ENCODE measurements at regions not wholly inside any gene's neighbourhood (a gene's known extent, or its start where the extent isn't known, plus 50 kb on each side); places are given as distances from the start of the nearest gene placed in this dataset.

GRCh38 chr9:126750941-126751725, 53.7 kb upstream of the ZBTB43 start:
- no peak for ATAC-seq
- Mint-ChIP-seq H3K4me1 (peaks cover 21% of the 10 kb centered on the region), H3K36me3 (ENCODE audit: low read depth) (no peaks in the 10 kb centered on the region), H3K27me3 (no peaks in the 10 kb centered on the region), H3K4me3 (no peak overlapping the region), H3K27ac (no peak overlapping the region), H3K9me3 (ENCODE audit: low read depth) (no peaks in the 10 kb centered on the region)
- ChIA-PET CTCF (interaction anchor here (0.6 to 1.6 kb wide), 4 partner anchors 9 to 45 kb away, joined by 3 to 7 read pairs (median 3); no protein-coding TSS in a partner anchor), POLR2A (no interaction called here)
- no peak for DNase-seq
- intact Hi-C loops (cut with DNase I, micrococcal nuclease): no loop called here

- Mint-ChIP-seq H3K9me3 (ENCODE audit: low read depth) (no peaks in the 10 kb centered on the region), H3K27ac (no peak overlapping the region), H3K4me3 (no peak overlapping the region), H3K27me3 (no peaks in the 10 kb centered on the region), H3K4me1 (peaks cover 14% of the 10 kb centered on the region), H3K36me3 (ENCODE audit: low read depth) (no peaks in the 10 kb centered on the region)
- DNase-seq (no peak), ATAC-seq (no peak)
- intact Hi-C loops (cut with DNase I, micrococcal nuclease): no loop called here
- ChIA-PET POLR2A (no interaction called here), CTCF (interaction anchor here (0.6 to 3.2 kb wide), 3 partner anchors 33 to 49 kb away, joined by 3 to 15 read pairs (median 5); no protein-coding TSS in a partner anchor)
Measured at GRCh38 chr9:126752376-126752775, 52.5 kb upstream of the ZBTB43 start.

GRCh38 chr9:126752881-126753670, 51.8 kb upstream of the ZBTB43 start:
- no peak overlapping the region for H3K27ac Mint-ChIP-seq
- ATAC-seq: no peak
- DNase-seq: no peak
- no peak overlapping the region for H3K4me3 Mint-ChIP-seq
- H3K36me3 Mint-ChIP-seq (ENCODE audit: low read depth): no peaks in the 10 kb centered on the region
- H3K4me1 Mint-ChIP-seq: peaks cover 7% of the 10 kb centered on the region
- no peaks in the 10 kb centered on the region for H3K27me3 Mint-ChIP-seq
- ChIA-PET POLR2A (no interaction called here), CTCF (interaction anchor here (0.7 to 3.2 kb wide), 3 partner anchors 15 to 50 kb away, joined by 5 to 15 read pairs (median 5); no protein-coding TSS in a partner anchor)
- intact Hi-C loops (cut with DNase I, micrococcal nuclease): no loop called here
- no peaks in the 10 kb centered on the region for H3K9me3 Mint-ChIP-seq (ENCODE audit: low read depth)

GRCh38 chr9:126754436-126755316, 50.2 kb upstream of the ZBTB43 start:
- no peaks in the 10 kb centered on the region for H3K9me3 Mint-ChIP-seq (ENCODE audit: low read depth)
- CTCF ChIA-PET: interaction anchor here (3.2 kb wide), 1 partner anchor 49 kb away, joined by 15 read pairs; no protein-coding TSS in a partner anchor
- no peaks in the 10 kb centered on the region for H3K4me1 Mint-ChIP-seq
- H3K27ac Mint-ChIP-seq: no peak overlapping the region
- H3K27me3 Mint-ChIP-seq: no peaks in the 10 kb centered on the region
- no peak overlapping the region for H3K4me3 Mint-ChIP-seq
- DNase-seq (no peak), ATAC-seq (no peak)
- POLR2A ChIA-PET: no interaction called here
- intact Hi-C loops (cut with DNase I, micrococcal nuclease): no loop called here
- H3K36me3 Mint-ChIP-seq (ENCODE audit: low read depth): no peaks in the 10 kb centered on the region

All from activated CD4-positive, alpha-beta T cell treated with anti-CD3 and anti-CD28 coated beads for 36 hours (primary cell).